Caki2 (cell line): ENCODE measurements at regions not wholly inside any gene's neighbourhood (a gene's known extent, or its start where the extent isn't known, plus 50 kb on each side); places are given as distances from the start of the nearest gene placed in this dataset.

Experiments used
- DNase-seq: peaks from one replicate; pipeline ENCODE4 v3.0.0-alpha.2; 2015; ENCODE audit warnings: low read depth
- in situ Hi-C: cut with HindIII; loops from 2 replicates; pipeline ENCODE4 v1.10.0; 2016; ENCODE audit warnings: low sequenced_read_pairs, low pct_unique_long_range_greater_than_20kb, mixed read lengths

- DNase-seq, result no peak
- in situ Hi-C loops, result no loop called here
Measured at GRCh38 chr4:123788577-123788976, 392.0 kb downstream of the SPRY1 start.

DNA sequence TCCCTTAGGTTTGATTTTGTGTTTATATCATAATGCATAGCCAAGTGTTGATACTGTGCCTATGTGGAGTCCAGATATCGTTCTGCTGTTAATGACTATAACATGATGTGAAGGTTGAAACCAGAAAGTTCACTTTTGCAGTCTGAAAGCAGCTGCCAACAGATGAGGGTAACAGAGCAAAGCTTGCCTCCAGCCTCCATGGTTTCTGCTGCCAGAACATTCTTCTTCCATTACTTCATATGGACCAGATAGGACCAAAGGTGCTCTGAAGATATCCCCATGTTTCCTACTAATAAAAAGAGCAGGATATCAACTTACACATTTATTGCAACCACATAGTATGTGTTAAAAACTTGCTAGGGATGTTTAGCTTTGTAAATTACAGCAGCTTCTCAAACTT is 394.1 kb downstream of the SPRY1 start:
- in situ Hi-C loops, result no loop called here
- DNase-seq, result no peak

GRCh38 chr4:123802082-123802645 is 405.6 kb downstream of the SPRY1 start:
- in situ Hi-C loops, result no loop called here
- DNase-seq, result no peak

DNA sequence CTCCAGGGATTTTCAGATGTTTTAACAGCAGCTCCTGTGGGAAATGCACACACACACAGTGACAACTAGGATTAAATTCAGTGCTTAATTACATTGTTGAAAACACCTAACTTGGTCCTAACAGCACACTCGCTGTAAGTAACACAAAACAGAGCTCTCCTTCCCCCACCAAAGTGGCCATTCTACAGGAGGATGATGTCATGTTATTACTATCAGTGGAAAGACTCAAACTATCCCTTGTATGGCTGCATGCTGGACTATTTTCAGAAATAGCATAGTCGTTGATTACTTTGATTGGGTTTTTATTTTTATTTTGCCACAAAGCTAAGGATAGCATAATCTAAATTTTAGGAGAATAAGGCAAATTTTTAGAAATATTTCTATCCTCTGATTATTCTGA is 406.3 kb downstream of the SPRY1 start:
- DNase-seq, result no peak

GRCh38 chr4:123804196-123804721 is 407.7 kb downstream of the SPRY1 start:
- DNase-seq, result no peak
- in situ Hi-C loops, result no loop called here

More for the DNA sequence above, 406.3 kb downstream of the SPRY1 start:
- in situ Hi-C loops, result no loop called here

DNA sequence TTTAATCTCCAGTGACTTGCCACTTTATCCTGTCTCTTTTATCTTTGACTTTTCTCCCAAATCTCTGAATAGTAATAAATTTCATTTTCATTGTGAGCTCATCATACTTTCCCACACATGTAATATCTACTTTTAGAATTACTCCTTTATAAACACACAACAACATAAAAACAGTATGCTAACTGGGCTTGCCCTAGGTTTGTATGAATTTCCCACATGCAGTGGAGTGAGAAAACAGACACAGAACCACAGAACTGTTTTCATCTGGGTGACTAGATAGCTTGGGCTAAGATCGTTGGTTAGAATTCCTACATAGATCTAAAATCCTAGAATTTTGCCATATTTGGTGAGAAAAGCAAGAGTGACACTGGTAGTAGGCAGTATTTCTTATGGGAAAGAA is 409.5 kb downstream of the SPRY1 start:
- in situ Hi-C loops, result no loop called here
- no peak for DNase-seq

DNA sequence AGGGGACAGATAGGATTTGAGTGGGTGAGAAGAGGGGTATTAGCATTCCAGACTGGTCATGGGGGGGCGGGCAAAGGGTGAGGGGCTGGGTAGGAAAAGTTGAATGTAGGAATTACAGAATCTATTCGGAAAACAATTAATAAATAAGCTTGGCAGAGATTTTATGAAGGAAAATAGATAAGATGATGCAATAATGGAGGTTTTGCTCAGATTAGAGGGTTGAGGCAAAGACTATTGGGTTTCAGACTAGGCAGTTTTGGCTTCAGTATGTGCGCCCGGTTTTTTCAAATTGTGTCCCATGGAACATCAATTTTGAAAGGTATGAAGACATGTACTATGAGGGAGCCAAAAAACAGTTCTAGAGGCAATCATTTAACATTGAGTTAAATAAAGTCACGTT is 410.6 kb downstream of the SPRY1 start:
- in situ Hi-C loops, result no loop called here
- DNase-seq, result no peak

DNA sequence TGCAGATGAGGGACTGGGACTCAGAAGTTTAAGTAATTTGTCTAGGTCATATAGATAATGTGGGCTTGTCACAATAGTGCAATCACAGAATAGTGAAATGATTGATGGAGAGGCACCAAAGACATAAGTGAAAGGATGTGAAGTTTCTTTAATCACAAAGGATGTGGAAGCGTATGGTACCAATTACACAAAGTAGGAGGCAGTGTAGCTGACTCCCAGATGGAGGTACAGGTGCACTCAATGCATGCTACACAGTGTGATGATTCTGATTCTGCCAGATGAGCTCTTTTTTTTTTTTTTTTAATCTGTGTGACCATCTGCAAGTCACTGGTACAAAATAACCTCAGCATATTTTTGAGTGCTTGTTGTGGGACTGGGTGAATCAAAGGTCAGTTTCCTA is 411.3 kb downstream of the SPRY1 start:
- in situ Hi-C loops, result no loop called here
- DNase-seq, result no peak

DNA sequence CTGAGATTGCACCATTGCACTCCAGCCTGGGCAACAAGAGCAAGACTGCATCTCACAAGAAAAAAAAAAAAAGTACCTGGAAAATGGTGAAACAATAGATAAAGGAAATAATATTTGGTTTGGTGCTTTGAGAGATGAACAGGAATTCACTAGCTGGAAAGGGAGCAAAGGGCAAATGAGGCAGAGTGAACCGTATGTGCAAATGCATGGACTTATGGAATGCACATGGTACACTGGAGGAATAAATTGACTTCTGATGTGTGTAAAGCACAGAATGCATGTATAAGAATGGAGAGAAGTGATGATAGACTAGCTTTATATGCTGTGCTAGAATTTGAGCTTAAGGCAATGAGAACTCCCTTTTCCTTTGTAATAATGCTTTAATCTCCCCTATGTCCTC is 413.3 kb downstream of the SPRY1 start:
- in situ Hi-C loops, result no loop called here
- DNase-seq, result no peak

DNA sequence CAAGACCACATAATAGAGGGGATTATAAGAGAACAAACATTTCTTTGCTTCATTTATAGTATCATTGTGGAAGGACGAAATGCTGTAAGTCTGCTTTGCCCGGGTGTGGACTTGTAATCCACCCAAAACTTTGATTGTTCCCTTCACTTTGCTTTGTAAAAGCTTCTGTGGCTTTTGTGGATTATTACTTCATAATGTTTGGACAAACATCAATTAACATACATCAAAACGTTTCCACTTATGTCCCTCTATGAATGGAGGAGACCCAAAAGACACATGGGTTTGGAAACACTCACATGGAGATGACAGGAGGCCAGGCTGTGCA is 415.4 kb downstream of the SPRY1 start:
- no peak for DNase-seq
- in situ Hi-C loops, result no loop called here

DNA sequence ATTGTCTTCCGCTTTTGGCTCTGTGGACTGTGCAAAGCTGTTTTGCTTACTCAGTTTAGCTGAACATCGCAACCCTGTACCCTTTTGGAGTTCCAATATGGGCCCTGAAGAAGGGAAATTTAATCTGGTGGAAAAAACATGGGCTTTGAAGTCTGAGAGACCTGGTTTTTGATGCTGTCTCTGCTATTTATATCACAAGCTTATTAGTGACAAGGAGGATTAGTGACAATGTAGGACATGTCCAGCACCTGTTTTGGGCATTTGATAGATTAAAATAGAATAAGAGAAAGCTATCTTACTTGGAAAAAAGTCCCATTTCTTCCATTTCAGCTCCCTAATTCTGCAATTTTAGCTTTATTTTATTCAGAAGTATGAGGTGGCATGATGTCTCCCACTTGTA is 417.3 kb downstream of the SPRY1 start:
- no peak for DNase-seq
- in situ Hi-C loops, result no loop called here

GRCh38 chr4:123816462-123816861 is 419.9 kb downstream of the SPRY1 start:
- in situ Hi-C loops, result no loop called here
- DNase-seq, result no peak

DNA sequence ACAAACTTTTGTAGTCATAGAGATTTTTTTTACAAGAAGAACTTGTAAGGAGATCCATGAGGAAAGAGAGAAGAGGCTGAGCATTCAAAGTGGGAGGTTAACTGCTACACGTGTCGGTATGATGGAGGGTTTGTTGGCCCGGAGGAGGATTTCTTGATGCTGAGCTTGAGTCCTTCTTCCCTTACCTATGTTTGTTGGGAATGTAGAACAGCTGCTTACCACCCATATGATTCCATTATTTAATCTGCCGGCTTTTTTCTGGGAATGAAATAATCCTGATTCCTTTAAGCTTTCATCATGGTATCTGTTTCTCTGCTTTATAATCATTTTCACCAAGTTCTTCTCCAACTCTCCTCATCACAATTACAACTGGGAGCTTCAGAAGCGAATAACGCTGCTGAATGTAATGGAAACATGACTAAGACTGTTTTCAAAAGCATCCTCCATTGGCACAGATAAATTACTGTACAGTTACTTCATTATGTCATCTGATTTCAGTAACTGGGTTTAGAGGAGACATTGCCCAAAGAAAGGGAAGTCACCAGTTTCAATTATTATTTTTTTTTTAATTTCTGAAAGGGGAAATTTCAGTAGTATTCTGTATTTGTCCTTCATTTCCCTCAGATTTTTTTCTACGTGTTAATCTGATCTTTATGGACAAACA is 420.6 kb downstream of the SPRY1 start:
- DNase-seq, result no peak
- in situ Hi-C loops, result no loop called here

- in situ Hi-C loops, result no loop called here
- DNase-seq, result no peak
Measured at GRCh38 chr4:123819362-123820035, 422.9 kb downstream of the SPRY1 start.

DNA sequence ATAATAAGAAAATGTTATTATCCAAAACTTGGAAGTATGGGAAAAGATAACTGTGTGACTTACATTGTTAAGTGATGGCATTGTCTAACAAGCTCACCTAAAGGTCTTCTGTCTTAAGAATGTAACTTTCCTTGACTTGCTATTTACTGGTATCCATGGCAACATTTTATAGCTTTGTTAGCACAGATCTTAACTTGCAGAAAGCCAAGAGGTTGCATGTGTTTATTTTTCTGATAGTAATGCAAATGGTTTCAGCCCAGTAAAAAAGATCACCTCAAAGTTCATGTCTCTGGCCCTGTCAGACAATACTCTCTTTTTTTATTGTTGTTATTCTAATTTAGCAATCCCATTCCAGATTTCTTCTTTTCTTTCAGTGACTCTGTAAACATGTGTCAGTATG is 425.3 kb downstream of the SPRY1 start:
- in situ Hi-C loops, result no loop called here
- DNase-seq, result peak; percentile 25

- no peak for DNase-seq
- in situ Hi-C loops, result no loop called here
Measured at GRCh38 chr4:123822353-123822752, 425.8 kb downstream of the SPRY1 start.

GRCh38 chr4:123823244-123823643 is 426.6 kb downstream of the SPRY1 start:
- DNase-seq, result no peak
- in situ Hi-C loops, result no loop called here

GRCh38 chr4:123824524-123824923 is 427.9 kb downstream of the SPRY1 start:
- in situ Hi-C loops, result no loop called here
- DNase-seq, result no peak

- no peak for DNase-seq
- in situ Hi-C loops, result no loop called here
Measured at GRCh38 chr4:123825596-123826291, 429.1 kb downstream of the SPRY1 start.
